Adrenal gland (tissue), 9 donors: ENCODE measurements at regions not wholly inside any gene's neighbourhood (a gene's known extent, or its start where the extent isn't known, plus 50 kb on each side); places are given as distances from the start of the nearest gene placed in this dataset.

Experiments used
- DNase-seq, 7 donors: peaks; one replicate each; pipeline ENCODE4 v3.0.0-alpha.2; 2019 to 2020
- H3K27ac ChIP-seq, 5 donors: fragments of 200-600 bp; sonication (generic) in 4 of 5; 1 replicate in 3 of 5; 2 replicates in 2 of 5; pipeline versions ENCODE4 v1.5.1 to v1.8.0; 2016 to 2020; ENCODE audit warnings: mild to moderate bottlenecking in 1 of 5
- H3K27me3 ChIP-seq: fragments of 200-600 bp; 2 replicates; pipeline ENCODE4 v1.8.0; 2021
- H3K36me3 ChIP-seq, 2 donors: fragments of 200-600 bp; replicated peaks in 1 of 2; 1 replicate in 1 of 2; 2 replicates in 1 of 2; pipeline versions ENCODE4 v1.5.1 to v1.8.0; 2018 to 2022
- H3K4me1 ChIP-seq, 2 donors: fragments of 200-600 bp; replicated peaks in 1 of 2; 1 replicate in 1 of 2; 2 replicates in 1 of 2; pipeline versions ENCODE4 v1.5.1 to v1.8.0; 2018 to 2021
- H3K4me3 ChIP-seq, 4 donors: fragments of 200-600 bp; sonication (generic) in 3 of 4; one replicate each; pipeline ENCODE4 v1.5.1; 2016 to 2018
- H3K9me3 ChIP-seq, 3 donors: fragments of 200-600 bp; sonication (generic) in 1 of 3; replicated peaks in 1 of 3; 1 replicate in 2 of 3; 2 replicates in 1 of 3; pipeline versions ENCODE4 v1.5.1 to v1.8.0; 2016 to 2021
- POLR2A ChIP-seq, 2 donors: fragments of 450-650 bp; IDR thresholded peaks; one replicate each; pipeline ENCODE4 v1.6.1; 2017; ENCODE audit warnings: antibody characterized with exemption in 2 of 2, mild to moderate bottlenecking in 2 of 2, moderate library complexity in 1 of 2
- WGBS, 4 donors: extraction: QIAGEN DNeasy Blood & Tissue Kit in 2 of 4; methylation state at CpG; one replicate each; pipeline versions ENCODE4 v1.1.5 to v1.1.7; 2013 to 2017; 5-methylcytosine and 5-hydroxymethylcytosine counted together
- intact Hi-C, 2 donors: fragments of 100-400 bp; cut with DNase I; formaldehyde crosslinking; loops; one replicate each; pipeline versions ENCODE4 v1.14.1 to v1.15.0; 2022 to 2023
- TF ChIP-seq, protein P1 (sequence below), 6 experiments: fragments of 450-650 bp in 4 of 6; fragments of 200-600 bp in 2 of 6; sonication (generic) in 1 of 6; IDR thresholded peaks; 1 replicate in 5 of 6; 2 replicates in 1 of 6; pipeline versions ENCODE4 v1.5.1 to v1.8.0; 2016 to 2021; ENCODE audit warnings: antibody characterized with exemption in 6 of 6, mild to moderate bottlenecking in 2 of 6, moderate library complexity in 1 of 6
- donor health status: healthy with polysubstance abuse.
- donor health status: Bipolar disorder and iron deficiency.
- donor health status: DM: yes; HTN: yes; CAD: no.
- donor health status: DM: no; HTN: no; CAD: no.
- donor health status: DM: no; HTN: no; CAD: no.

DNA sequence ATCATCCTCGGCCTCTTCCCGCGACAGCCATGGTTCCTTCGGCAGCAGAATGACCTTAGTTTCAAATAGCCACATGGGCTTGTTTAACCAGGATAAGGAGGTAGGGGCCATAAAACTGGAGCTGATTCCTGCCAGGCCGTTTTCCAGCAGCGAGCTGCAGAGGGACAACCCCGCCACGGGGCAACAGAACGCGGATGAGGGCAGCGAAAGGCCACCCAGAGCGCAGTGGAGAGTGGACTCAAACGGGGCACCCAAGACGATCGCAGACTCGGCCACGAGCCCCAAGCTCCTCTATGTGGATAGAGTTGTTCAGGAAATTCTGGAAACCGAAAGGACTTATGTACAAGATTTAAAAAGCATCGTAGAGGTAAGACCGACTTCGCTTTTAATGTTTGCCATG lies 131.8 kb upstream of the MTHFD1L start:
- no peak for TF ChIP-seq POLR2A (IDR thresholded peaks at IDR 0.05)
- TF ChIP-seq, protein P1, sequence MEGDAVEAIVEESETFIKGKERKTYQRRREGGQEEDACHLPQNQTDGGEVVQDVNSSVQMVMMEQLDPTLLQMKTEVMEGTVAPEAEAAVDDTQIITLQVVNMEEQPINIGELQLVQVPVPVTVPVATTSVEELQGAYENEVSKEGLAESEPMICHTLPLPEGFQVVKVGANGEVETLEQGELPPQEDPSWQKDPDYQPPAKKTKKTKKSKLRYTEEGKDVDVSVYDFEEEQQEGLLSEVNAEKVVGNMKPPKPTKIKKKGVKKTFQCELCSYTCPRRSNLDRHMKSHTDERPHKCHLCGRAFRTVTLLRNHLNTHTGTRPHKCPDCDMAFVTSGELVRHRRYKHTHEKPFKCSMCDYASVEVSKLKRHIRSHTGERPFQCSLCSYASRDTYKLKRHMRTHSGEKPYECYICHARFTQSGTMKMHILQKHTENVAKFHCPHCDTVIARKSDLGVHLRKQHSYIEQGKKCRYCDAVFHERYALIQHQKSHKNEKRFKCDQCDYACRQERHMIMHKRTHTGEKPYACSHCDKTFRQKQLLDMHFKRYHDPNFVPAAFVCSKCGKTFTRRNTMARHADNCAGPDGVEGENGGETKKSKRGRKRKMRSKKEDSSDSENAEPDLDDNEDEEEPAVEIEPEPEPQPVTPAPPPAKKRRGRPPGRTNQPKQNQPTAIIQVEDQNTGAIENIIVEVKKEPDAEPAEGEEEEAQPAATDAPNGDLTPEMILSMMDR (IDR thresholded peaks at IDR 0.05) = no peak
- 90 to 94% (median 92%) methylated on average over 21 of the region's 21 CpGs for WGBS, 4 donors
- intact Hi-C loops = no loop called here

GRCh38 chr6:150734235-150734634 lies 131.3 kb upstream of the MTHFD1L start:
- Histone ChIP-seq H3K9me3 (no peaks in the 10 kb centered on the region), H3K4me3 (no peak overlapping the region), H3K27ac (no peak overlapping the region), H3K36me3 (no peaks in the 10 kb centered on the region), H3K27me3 (no peaks in the 10 kb centered on the region), H3K4me1 (no peaks in the 10 kb centered on the region)
- WGBS, 4 donors = 81 to 98% (median 88%) methylated on average over 7 of the region's 7 CpGs
- TF ChIP-seq, protein P1 (IDR thresholded peaks at IDR 0.05) = no peak
- no peak for TF ChIP-seq POLR2A (IDR thresholded peaks at IDR 0.05)
- DNase-seq = no peak
- intact Hi-C loops = no loop called here

More for the DNA sequence above, 131.8 kb upstream of the MTHFD1L start:
- Histone ChIP-seq H3K9me3 (no peaks in the 10 kb centered on the region), H3K4me3 (no peak overlapping the region), H3K27me3 (no peaks in the 10 kb centered on the region), H3K36me3 (no peaks in the 10 kb centered on the region), H3K4me1 (no peaks in the 10 kb centered on the region), H3K27ac (no peak overlapping the region)
- DNase-seq = no peak

- no peaks in the 10 kb centered on the region for H3K27me3 ChIP-seq
- H3K27ac ChIP-seq = no peak overlapping the region
- H3K36me3 ChIP-seq = no peaks in the 10 kb centered on the region
- intact Hi-C loops = no loop called here
- TF ChIP-seq, protein P1 (IDR thresholded peaks at IDR 0.05) = no peak
- TF ChIP-seq POLR2A (IDR thresholded peaks at IDR 0.05) = no peak
- H3K4me1 ChIP-seq = no peaks in the 10 kb centered on the region
- no peak overlapping the region for H3K4me3 ChIP-seq
- 82 to 87% (median 86%) methylated on average over 3 of the region's 3 CpGs for WGBS, 4 donors
- DNase-seq = no peak
- H3K9me3 ChIP-seq = no peaks in the 10 kb centered on the region
Observed at GRCh38 chr6:150735341-150735851, 130.1 kb upstream of the MTHFD1L start.

GRCh38 chr6:150738092-150738629 lies 127.3 kb upstream of the MTHFD1L start:
- intact Hi-C loops = no loop called here
- 77 to 84% (median 79%) methylated on average over 6 of the region's 6 CpGs for WGBS, 4 donors

More at GRCh38 chr6:150738092-150738629, 127.3 kb upstream of the MTHFD1L start:
- TF ChIP-seq POLR2A (IDR thresholded peaks at IDR 0.05) = no peak
- TF ChIP-seq, protein P1 (IDR thresholded peaks at IDR 0.05) = no peak
- no peaks in the 10 kb centered on the region for H3K9me3 ChIP-seq
- no peaks in the 10 kb centered on the region for H3K36me3 ChIP-seq
- no peak for DNase-seq
- no peak overlapping the region for H3K4me3 ChIP-seq
- no peaks in the 10 kb centered on the region for H3K4me1 ChIP-seq
- peaks cover 6% of the 10 kb centered on the region for H3K27me3 ChIP-seq
- H3K27ac ChIP-seq = no peak overlapping the region
